Stimulated activated effector memory CD8-positive, alpha-beta T cell treated with anti-CD3 and anti-CD28 coated beads, Interleukin-12 subunit alpha, Interleukin-12 subunit beta, amount 100 ng/mL, for 72 hours (primary cell): ENCODE measurements at regions not wholly inside any gene's neighbourhood (a gene's known extent, or its start where the extent isn't known, plus 50 kb on each side); places are given as distances from the start of the nearest gene placed in this dataset.

Source experiments
- ATAC-seq: fragments of 150-1000 bp; cut with Tn5 transposase; 2 replicates; pipeline ENCODE4 v1.10.0; 2021
- DNase-seq, 2 donors: peaks; one replicate each; pipeline ENCODE4 v3.0.0; 2021 to 2022; ENCODE audit warnings: low spot score in 2 of 2
- H3K27ac Mint-ChIP-seq: one replicate; pipeline ENCODE4 v1.8.0; 2022; ENCODE audit warnings: mild to moderate bottlenecking, mixed read lengths
- H3K36me3 Mint-ChIP-seq: one replicate; pipeline ENCODE4 v1.8.0; 2022; ENCODE audit warnings: mild to moderate bottlenecking, mixed read lengths
- H3K4me1 Mint-ChIP-seq: one replicate; pipeline ENCODE4 v1.8.0; 2022; ENCODE audit warnings: mixed read lengths
- H3K4me3 Mint-ChIP-seq: one replicate; pipeline ENCODE4 v1.8.0; 2022; ENCODE audit warnings: mild to moderate bottlenecking, mixed read lengths
- H3K9me3 Mint-ChIP-seq: one replicate; pipeline ENCODE4 v1.8.0; 2022; ENCODE audit warnings: mixed read lengths

DNA sequence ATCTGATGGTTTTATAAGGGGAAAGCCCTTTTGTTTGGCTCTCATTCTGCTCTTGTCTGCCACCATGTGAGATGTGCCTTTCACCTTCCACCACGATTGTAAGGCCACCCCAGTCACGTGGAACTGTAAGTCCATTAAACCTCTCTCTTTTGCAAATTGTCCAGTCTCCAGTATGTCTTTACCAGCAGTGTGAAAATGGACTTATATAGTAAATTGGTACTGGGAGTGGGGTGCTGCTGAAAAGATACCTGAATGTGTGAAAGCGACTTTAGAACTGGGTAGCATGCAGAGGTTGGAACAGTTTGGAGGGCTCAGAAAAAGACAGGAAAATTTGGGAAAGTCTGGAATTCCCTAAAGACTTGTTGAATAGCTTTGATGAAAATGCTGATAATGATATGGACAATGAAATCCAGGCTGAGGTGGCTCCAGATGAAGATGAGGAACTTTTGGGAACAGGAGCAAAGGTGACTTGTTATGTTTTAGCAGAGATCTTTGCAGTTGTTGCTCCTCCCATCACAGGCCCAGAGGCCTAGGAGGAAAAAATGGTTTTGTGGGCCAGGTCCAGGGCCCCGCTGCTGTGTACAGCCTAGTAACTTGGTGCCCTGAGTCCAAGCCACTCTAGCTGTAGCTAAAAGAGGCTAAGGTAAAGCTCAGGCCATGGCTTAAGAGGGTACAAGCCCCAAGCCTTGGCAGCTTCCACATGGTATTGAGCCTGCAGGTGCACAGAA, 275.7 kb upstream of the NPSR1 start:
- DNase-seq (no peak), ATAC-seq (no peak)
- Mint-ChIP-seq H3K27ac (no peak overlapping the region), H3K4me1 (no peaks in the 10 kb centered on the region), H3K36me3 (no peaks in the 10 kb centered on the region), H3K9me3 (peaks cover 9% of the 10 kb centered on the region), H3K4me3 (no peak overlapping the region)

DNA sequence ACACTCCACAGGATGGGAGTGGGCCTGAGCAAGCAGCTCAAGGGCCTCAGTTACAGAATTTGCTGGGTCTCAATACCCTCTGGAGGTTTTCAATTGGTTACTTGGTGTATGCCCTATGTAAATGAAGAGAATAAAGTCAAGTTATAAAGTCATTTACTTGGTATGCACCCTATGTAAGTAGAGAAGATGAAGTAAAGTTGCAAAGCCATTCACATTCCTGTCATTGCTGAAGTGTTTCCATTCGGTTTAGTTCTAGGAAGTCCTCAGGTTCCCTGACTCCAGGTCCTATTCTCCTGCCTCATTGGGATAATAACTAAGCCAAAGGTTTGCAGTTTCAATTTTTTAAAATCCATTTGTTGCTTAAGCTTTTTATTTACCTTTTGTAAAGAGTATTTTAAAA, 272.6 kb upstream of the NPSR1 start:
- H3K4me3 Mint-ChIP-seq, result no peak overlapping the region

GRCh38 chr7:34389332-34390078, 268.5 kb upstream of the NPSR1 start:
- peaks cover 3% of the 10 kb centered on the region for H3K9me3 Mint-ChIP-seq
- no peak overlapping the region for H3K4me3 Mint-ChIP-seq
- no peaks in the 10 kb centered on the region for H3K36me3 Mint-ChIP-seq
- no peak overlapping the region for H3K27ac Mint-ChIP-seq
- H3K4me1 Mint-ChIP-seq, result no peaks in the 10 kb centered on the region
- ATAC-seq, result no peak
- DNase-seq, result no peak

More for the DNA sequence above, 272.6 kb upstream of the NPSR1 start:
- DNase-seq (no peak), ATAC-seq (no peak)
- H3K9me3 Mint-ChIP-seq, result peaks cover 7% of the 10 kb centered on the region
- no peak overlapping the region for H3K27ac Mint-ChIP-seq
- no peaks in the 10 kb centered on the region for H3K4me1 Mint-ChIP-seq
- no peaks in the 10 kb centered on the region for H3K36me3 Mint-ChIP-seq

DNA sequence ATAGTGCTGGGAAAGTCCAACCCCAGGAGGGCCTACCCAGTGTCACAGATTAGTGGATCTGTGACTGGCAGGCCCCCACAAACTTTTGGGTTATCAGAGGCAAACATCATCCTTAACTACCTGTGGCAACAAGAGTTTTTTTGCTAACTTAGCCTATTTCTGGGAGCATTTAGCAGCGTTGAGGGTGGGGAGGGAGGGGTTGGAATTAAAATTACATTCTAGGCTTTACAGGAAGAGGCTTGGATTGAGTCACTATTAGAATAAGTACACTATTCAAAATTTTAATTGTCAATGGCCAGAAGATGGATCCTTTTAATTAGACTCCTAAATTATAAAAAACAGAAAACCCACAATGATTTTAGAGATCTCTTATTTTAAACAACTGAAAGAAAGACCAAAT, 267.9 kb upstream of the NPSR1 start:
- ATAC-seq (no peak), DNase-seq (no peak)
- peaks cover 3% of the 10 kb centered on the region for H3K9me3 Mint-ChIP-seq
- no peaks in the 10 kb centered on the region for H3K36me3 Mint-ChIP-seq
- H3K27ac Mint-ChIP-seq, result no peak overlapping the region
- no peaks in the 10 kb centered on the region for H3K4me1 Mint-ChIP-seq
- no peak overlapping the region for H3K4me3 Mint-ChIP-seq

DNA sequence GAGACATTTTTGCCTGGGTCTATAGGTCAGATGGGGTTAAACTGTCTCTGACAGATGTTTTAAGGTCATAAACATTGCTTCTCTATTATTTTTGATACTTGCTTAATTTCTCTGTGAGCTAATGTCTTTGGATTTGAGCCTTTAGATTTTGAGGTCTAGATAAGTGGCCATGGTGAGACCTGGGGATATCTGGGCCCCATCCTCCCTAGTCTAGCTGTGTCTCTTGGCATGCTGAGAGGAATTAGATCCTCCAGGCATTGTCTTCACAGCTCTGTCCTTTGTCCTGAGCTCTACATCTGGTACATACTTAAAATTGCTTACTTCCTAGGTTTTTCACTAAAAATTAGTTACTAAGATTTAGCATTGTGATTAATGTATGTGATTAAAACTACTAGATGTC, 265.0 kb upstream of the NPSR1 start:
- Mint-ChIP-seq H3K9me3 (peaks cover 5% of the 10 kb centered on the region), H3K4me3 (no peak overlapping the region)
- ATAC-seq, result no peak

GRCh38 chr7:34396437-34397064, 261.5 kb upstream of the NPSR1 start:
- H3K27ac Mint-ChIP-seq, result no peak overlapping the region
- DNase-seq, result no peak
- H3K36me3 Mint-ChIP-seq, result no peaks in the 10 kb centered on the region
- H3K4me3 Mint-ChIP-seq, result no peak overlapping the region
- peaks cover 2% of the 10 kb centered on the region for H3K9me3 Mint-ChIP-seq
- H3K4me1 Mint-ChIP-seq, result no peaks in the 10 kb centered on the region
- ATAC-seq, result no peak

More for the DNA sequence above, 265.0 kb upstream of the NPSR1 start:
- no peaks in the 10 kb centered on the region for H3K4me1 Mint-ChIP-seq
- no peaks in the 10 kb centered on the region for H3K36me3 Mint-ChIP-seq
- H3K27ac Mint-ChIP-seq, result no peak overlapping the region
- DNase-seq, result no peak

- ATAC-seq, result no peak
- Mint-ChIP-seq H3K27ac (no peak overlapping the region), H3K9me3 (peaks cover 6% of the 10 kb centered on the region), H3K36me3 (no peaks in the 10 kb centered on the region), H3K4me1 (no peaks in the 10 kb centered on the region), H3K4me3 (no peak overlapping the region)
- DNase-seq, result no peak
These were observed 256.2 kb upstream of the NPSR1 start for GRCh38 chr7:34401776-34402175.

DNA sequence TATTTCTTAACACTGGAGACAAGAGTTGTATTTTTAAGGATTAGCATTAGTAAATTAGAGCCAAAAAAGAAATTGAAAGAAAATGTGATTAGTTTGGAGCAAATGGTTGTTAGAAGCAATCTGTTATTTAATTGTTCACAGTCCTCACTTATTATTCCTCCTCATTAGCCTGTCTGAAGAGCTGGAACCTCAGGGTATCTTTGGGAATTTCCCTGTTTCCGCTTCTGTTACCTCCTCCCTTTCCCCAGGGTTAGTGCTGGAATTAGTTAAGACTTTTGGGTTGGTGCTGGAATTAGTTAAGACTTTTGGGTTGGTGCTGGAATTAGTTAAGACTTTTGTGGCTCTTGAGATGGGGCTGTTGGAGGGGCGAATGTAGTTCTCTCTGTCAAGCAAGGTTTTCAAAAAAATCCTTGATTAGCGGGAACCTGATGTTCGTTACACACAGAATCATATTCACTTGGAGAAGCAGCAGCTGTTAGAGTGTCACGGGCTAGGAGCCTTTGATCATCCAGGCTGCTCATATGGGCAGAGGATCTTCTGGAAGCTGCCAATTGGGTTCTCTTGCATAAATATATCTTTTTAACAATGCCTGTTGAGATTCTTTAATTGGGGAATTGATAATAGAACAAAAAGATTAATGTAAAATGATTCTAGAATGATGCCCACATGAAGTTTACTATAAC, 251.0 kb upstream of the NPSR1 start:
- Mint-ChIP-seq H3K4me3 (no peak overlapping the region), H3K4me1 (no peaks in the 10 kb centered on the region), H3K36me3 (no peaks in the 10 kb centered on the region), H3K27ac (no peak overlapping the region), H3K9me3 (peaks cover 4% of the 10 kb centered on the region)
- no peak for DNase-seq
- no peak for ATAC-seq

- Mint-ChIP-seq H3K4me1 (no peaks in the 10 kb centered on the region), H3K36me3 (no peaks in the 10 kb centered on the region)
These were observed 250.4 kb upstream of the NPSR1 start for GRCh38 chr7:34407586-34407985.

GRCh38 chr7:34417781-34418180, 240.2 kb upstream of the NPSR1 start:
- DNase-seq, result no peak
- Mint-ChIP-seq H3K4me3 (no peak overlapping the region), H3K4me1 (no peaks in the 10 kb centered on the region), H3K27ac (no peak overlapping the region), H3K9me3 (no peaks in the 10 kb centered on the region), H3K36me3 (no peaks in the 10 kb centered on the region)
- no peak for ATAC-seq

More at GRCh38 chr7:34407586-34407985, 250.4 kb upstream of the NPSR1 start:
- Mint-ChIP-seq H3K4me3 (no peak overlapping the region), H3K9me3 (peaks cover 4% of the 10 kb centered on the region), H3K27ac (no peak overlapping the region)
- no peak for ATAC-seq
- no peak for DNase-seq

- H3K9me3 Mint-ChIP-seq, result no peaks in the 10 kb centered on the region
- no peak overlapping the region for H3K27ac Mint-ChIP-seq
- no peaks in the 10 kb centered on the region for H3K36me3 Mint-ChIP-seq
- DNase-seq (no peak), ATAC-seq (no peak)
- no peak overlapping the region for H3K4me3 Mint-ChIP-seq
- H3K4me1 Mint-ChIP-seq, result no peaks in the 10 kb centered on the region
These were observed 236.5 kb upstream of the NPSR1 start for GRCh38 chr7:34421526-34421925.

GRCh38 chr7:34425194-34425593, 232.8 kb upstream of the NPSR1 start:
- no peaks in the 10 kb centered on the region for H3K4me1 Mint-ChIP-seq
- ATAC-seq, result no peak

GRCh38 chr7:34425631-34426384, 232.2 kb upstream of the NPSR1 start:
- DNase-seq, result no peak
- no peaks in the 10 kb centered on the region for H3K36me3 Mint-ChIP-seq
- no peak overlapping the region for H3K4me3 Mint-ChIP-seq
- no peak for ATAC-seq
- no peak overlapping the region for H3K27ac Mint-ChIP-seq
- peaks cover 6% of the 10 kb centered on the region for H3K9me3 Mint-ChIP-seq
- no peaks in the 10 kb centered on the region for H3K4me1 Mint-ChIP-seq

More at GRCh38 chr7:34425194-34425593, 232.8 kb upstream of the NPSR1 start:
- DNase-seq, result no peak
- Mint-ChIP-seq H3K9me3 (no peaks in the 10 kb centered on the region), H3K4me3 (no peak overlapping the region), H3K36me3 (no peaks in the 10 kb centered on the region), H3K27ac (no peak overlapping the region)

GRCh38 chr7:34430456-34430855, 227.6 kb upstream of the NPSR1 start:
- Mint-ChIP-seq H3K36me3 (no peaks in the 10 kb centered on the region), H3K4me3 (no peak overlapping the region), H3K27ac (no peak overlapping the region), H3K4me1 (no peaks in the 10 kb centered on the region), H3K9me3 (peaks cover 18% of the 10 kb centered on the region)
- DNase-seq, result no peak
- ATAC-seq, result no peak

GRCh38 chr7:34438436-34438835, 219.6 kb upstream of the NPSR1 start:
- no peak for DNase-seq
- ATAC-seq, result no peak
- no peaks in the 10 kb centered on the region for H3K36me3 Mint-ChIP-seq
- peaks cover 10% of the 10 kb centered on the region for H3K9me3 Mint-ChIP-seq
- no peak overlapping the region for H3K27ac Mint-ChIP-seq
- H3K4me3 Mint-ChIP-seq, result no peak overlapping the region
- H3K4me1 Mint-ChIP-seq, result no peaks in the 10 kb centered on the region
